HG03575 (cell line): ENCODE measurements at regions not wholly inside any gene's neighbourhood (a gene's known extent, or its start where the extent isn't known, plus 50 kb on each side); places are given as distances from the start of the nearest gene placed in this dataset.

Source experiments
- ATAC-seq: cut with Tn5 transposase; IDR thresholded peaks from one replicate; pipeline ENCODE4 v1.9.1; 2021; ENCODE audit not compliant: unreplicated experiment, insufficient number of reproducible peaks, low FRiP score; ENCODE audit errors: extremely low read depth

DNA sequence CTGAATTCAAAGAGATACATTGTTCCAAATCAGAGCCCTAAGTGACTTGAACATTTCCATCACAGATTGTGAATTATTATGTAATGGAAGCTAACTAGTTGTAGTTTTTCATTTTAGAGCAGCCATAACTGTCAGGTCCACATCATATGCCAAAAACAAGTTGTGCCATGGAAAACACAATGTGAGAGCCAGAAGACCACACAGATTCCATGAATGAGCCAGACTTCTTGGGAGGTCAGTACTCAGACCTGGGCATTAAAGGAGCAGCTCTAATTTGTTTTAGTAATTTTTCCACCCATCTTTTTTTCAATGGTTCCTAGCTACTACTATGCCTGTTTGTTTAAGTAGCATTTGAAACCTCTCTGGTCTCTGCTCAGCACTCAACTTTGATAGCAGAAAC is 279.4 kb downstream of the FAT3 start:
- no peak for ATAC-seq

DNA sequence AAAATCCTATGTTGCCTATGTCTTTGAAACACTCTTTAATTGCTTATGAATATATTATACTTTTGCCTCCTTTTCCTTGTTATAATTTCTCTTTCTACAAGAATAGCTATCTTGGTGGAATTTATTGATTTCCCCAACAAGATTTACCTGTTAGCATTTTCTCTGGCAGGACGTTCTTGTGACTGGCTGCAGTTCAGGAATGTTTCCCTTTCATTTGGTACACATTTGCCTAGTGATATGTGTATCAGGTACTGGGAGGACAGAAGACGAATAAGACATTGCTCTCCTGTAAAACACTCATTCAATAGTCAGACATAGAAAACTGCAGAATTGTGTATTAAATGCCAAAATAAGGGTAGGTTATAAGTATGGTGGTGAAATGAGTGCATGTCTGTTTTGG is 279.9 kb downstream of the FAT3 start:
- ATAC-seq, result no peak

DNA sequence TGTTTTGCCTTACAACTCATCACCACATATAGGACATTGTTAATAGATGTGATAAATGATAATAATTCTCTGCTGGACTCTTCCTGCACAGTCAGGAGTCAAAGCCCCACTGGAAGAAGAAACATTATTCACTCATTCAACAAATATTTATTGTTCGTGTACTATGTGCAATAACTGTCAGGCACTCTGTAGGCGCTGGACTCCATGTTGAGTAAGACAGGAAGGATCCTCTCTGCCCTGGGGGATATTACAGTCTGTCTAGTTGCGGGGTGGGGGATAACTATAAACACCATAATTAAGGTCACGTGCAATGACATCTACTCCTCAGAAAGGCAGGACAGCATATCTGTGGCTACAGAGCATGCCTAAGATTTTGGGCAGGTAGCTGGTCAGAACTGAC is 281.1 kb downstream of the FAT3 start:
- no peak for ATAC-seq

DNA sequence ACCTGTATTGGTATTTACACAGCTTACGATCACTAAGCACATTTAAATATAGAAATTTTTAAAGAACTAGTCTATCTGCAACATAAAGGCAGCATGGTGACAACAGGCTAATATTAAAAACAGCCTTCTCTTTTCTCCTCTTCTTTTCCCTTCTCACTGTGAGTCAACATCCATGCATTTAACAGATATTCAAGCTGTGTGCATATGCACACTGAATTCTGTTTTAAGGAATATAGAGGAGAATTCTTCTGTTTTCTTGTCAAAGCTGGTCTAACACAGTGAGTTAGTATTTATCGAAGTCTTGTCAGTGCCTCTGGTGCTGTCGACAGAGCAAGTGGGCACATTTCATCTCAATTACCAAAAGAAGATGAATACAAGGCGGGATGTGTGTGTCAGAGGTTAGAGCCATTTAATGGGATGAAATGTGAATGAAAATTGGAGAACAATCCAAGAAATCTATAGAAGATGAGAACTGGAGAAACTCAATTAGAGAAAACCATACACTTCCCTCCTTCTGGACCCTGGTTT is 282.3 kb downstream of the FAT3 start:
- ATAC-seq, result no peak

DNA sequence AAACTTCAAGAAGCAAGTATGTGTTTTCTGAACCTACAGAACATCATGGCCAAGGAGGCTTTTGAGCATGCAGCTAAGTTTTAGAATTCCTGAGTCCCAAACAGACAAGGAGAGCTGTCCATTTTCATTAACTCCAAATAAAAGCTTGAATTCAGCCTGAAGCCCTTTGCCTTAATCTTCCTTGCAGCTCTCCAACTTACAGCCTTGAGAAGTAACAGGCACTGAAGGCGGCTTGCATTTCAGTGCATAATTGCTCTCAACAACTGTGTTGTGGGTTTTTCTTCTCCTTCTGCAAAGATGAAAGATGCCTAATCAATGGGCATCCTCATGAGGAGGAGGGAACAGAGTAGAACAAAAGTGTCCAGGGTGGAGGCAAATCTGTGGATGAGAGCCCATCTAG is 286.0 kb downstream of the FAT3 start:
- no peak for ATAC-seq

DNA sequence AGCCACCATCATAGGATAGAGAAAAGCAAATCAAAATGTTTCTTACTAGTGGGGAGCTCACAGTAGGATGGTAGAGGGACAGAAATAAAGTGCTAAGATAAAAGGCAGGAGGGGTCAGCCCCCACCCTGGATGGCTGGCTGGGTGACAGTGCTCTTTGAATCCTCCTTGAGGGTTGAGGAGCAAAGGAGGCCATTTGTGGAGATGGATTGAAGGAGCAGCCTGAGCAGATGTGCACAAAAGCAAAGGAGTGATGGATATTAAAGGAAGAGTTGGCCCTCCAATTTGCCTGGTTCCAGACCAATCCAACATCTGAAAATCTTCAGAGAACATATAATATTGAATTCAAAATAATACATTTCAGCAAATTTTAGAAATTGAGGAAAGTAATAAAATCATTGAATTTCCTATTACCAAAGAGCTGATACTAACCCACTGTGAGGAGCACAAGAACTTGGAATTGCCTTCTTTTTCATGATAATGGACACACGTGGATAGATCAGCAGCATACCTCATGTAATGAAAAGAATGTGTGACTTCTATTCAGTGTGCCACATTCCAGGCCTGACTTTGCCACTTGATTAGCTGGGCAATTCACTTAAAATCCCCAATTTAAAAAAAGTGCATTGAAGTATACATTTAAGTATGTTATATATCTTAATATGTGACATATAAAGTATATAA is 287.0 kb downstream of the FAT3 start:
- no peak for ATAC-seq

DNA sequence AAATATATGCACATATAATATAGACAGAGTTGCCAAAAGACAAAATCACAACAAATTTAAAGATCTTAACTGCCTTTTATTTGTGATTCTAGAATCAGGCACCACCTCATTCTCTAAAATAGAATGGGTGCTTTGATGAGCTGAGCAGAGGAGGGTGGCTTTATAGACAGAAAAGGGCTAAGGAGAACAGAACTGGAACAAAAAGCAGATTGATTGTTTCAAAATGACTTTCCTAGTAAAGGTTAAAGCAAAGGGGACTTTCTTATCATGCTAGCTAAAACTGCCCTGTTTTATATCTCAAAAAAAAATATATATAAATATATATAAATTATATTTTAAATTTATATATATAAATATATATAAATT is 287.6 kb downstream of the FAT3 start:
- ATAC-seq, result no peak

DNA sequence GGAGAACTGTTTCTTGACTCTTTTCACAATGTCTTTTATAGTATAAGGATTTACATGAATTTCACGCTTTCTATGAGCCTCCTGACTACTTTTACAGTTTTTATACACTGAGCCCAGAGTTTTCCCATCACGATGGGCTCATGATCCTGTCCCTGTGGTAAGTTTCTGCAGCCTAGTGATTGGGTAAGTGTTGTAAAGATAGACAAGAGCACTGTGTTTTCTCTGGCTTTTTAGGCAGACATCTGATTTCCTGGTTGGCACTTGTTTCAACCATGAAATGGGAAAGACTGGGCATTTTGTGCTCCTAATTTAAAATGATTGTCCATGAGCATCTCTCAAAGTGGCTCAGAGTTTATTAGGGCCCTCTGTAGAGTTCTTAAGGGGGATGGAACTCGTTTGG is 299.0 kb downstream of the FAT3 start:
- ATAC-seq, result no peak

DNA sequence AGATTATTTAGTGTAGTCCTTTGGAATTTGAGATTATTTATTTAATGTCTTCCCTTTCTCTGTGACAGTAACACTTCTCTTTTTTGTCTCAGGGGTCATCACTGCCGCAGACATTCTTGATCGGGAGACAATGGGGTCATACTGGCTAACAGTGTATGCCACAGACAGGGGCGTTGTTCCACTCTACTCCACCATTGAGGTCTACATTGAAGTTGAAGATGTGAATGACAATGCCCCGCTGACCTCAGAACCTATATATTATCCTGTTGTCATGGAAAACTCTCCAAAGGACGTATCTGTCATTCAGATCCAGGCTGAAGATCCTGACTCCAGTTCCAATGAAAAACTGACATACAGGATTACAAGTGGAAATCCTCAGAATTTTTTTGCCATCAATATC is 299.9 kb downstream of the FAT3 start:
- ATAC-seq, result no peak

DNA sequence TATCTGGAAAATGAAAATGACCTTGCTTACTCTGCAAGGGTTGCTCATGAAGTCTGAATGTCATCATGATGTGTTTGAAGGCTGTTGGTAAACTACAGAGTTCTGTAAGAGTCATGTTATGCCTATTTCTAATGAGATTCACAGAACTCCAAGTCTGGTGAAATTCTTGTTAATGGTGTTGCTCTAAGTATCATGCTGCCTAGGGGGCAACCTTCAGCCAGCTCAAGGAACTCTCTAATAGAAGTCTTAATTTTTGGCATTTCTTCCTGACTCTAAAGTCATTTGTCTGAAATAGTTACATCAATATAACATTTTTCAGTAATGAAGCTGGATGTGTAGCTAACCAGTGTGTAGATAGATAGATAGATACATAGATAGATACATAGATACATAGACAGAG is 302.8 kb downstream of the FAT3 start:
- no peak for ATAC-seq

DNA sequence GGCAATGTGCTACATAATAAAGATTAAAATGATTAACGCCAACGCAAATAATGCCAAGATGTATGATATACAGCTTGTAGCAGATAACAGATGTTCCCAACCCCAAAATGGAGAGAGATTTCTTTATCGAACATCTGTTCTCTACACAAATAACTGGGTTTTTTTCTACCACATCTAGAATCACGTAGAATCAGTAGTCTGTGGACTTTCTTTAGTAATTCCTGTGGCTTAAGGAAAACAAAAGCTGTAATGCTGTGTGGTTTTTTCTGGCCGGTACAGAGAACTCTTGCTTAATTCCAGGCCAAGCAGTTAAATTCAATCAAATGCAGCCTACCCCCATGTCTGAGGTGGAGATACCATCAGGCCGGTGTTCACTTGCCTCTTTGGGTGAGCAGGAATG is 303.4 kb downstream of the FAT3 start:
- no peak for ATAC-seq

DNA sequence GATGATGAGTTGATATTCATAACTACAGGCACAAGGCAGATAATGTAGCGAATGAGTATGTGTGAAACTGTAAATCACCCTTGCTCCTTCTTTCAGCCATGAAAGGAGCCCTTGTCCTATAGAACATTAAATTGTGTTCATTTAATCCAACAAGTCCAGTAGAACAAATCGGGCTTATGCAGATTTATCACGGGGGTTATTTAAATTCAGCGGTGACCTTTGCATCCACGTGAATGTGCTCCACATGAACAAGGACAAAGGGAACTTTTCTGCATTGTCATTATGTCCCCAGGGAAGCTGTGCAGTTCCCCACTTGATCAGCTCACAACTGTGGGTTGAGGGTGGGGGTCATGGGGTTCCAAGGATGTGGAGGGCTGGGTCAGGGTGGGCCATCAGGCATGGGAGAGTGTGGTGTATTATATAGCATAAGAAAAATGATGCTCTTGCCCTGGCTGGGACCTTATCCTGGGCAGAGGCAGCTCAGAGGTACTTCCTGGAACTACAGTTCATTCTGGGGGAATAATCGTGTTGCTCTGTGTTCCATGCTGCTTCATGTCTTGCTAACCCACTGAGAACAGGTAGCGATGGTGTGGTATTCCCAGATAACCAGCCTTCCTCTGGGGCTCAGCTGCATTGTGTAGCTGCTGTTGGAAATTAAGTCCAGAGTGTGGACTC is 306.6 kb downstream of the FAT3 start:
- no peak for ATAC-seq

DNA sequence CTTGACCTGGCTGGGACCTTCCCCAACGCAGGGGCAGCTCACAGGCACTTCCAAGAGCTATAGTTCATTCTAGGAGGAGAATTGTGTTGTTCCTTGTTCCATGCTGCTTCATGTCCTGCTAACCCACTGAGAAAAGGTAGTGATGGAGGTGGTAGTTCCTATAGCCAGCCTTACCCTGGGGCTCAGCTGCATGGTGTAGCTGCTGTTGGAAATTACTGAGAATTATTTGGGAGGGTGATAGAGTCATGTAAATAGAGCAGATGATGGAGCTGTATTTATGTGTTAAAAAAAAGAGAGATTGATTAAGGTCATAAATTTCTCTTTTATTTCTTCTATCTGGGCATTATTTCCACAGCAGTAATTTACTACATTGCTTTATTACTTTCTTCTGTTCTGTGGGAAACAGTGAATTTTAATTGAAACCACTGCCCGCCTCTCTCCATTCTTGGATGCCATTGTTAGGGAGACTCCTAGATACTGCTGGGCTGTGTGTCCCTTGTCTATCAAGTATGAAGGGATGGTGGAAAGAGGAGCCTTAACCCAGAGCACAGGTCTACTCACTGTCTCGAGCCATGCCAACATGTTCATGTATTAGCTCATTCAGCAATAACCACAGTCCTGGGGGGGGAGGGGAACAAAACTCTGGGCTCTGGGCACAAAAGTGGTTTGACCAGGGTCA is 309.2 kb downstream of the FAT3 start:
- ATAC-seq, result no peak

DNA sequence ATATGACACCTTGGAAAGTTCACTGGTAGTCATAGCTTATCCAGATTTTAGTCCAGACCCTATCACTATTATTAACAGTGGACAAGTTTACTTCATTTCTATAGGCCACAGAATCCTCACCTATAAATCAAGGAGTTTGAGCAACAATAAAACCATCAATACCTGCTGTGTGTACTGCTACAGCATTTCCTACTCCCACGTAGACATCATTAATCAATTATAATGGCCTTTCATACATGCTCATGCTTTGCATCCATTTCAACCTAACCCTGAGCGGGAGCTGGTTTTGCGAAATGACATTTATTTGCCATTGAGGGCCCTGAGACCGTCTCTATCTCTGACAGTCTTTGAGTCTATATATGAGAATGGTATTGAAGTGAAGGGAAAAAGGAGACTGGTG is 312.3 kb downstream of the FAT3 start:
- ATAC-seq, result no peak

DNA sequence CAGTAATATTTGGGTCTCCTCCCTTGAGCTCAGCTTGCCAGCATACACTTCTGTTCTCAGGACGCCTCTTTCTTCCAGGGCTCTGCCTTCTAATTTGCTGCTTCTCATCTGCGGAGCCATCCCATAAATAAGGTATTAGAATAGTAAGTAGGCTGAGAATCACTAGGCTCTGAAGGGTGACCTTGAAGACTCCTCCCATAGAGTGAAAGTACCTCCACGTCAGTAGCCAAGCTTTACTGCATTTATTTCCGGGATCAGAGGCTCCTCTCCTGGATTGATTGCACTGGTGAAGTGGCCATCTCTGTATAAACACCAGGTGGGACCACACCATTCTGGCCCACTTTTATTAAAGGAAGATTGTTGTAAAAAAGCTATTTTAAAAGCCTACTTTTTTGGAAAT is 315.5 kb downstream of the FAT3 start:
- no peak for ATAC-seq

DNA sequence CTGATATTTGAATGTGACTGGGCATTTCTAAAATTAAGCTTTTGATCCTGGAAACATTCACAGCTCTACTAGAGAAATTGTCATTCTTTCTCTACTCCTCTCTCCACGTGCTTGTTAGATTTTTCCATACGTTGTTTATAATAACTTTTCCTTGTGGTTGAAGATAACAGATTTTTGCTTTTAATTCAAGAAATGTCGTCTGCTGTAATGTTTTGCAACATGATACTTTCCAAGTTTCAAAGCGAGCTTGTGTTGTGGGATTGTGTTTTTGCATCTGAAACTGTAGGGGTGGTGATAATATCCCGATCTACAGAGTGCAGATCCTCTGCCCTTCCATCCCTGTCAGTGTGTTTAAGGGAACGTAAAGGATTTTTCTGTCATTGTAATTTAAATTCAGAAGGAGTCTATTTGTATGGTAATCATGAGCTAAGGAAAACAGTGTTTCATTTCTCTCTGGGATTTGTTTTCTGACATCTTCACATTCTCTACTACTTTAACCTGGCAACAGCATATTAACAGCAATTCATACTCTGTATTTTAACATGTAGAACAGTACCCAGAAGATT is 321.4 kb downstream of the FAT3 start:
- ATAC-seq, result no peak

DNA sequence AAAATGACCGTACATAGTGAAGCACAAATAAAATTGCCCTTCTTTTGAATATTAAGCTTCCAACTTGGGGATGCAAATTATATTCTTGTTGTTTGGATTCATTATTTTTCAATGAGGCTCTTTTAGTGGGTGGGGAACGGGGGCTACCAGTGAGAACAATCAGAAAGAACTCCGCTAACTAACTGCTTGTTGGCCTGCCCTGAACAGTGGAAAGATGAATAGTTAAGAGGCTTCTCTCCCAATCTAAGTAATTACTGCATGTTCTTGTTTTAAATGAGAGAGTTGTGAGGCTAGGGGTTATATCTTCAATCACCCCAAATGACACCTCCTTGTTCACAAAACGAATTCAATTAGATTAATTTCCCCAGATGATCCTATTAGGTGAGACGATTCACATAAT is 322.0 kb downstream of the FAT3 start:
- ATAC-seq, result no peak

DNA sequence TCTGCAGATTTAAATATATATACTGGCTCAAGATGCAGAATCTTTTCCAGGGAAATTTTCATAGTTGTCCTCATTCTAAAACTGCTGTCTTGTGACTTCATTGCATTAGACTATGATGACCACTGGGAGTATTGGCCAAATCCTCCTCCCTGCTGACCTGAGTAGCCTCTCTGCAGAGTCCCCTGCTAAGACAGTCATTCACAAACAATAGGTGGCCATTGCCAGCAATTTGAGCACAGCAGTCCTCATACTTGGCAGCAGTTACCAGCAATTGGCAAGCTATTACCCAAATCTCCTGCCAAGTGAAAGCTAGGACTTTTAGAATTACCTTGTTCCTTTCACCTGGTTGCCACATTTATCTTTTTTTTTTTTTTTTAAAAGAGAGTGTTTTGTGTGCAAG is 325.8 kb downstream of the FAT3 start:
- ATAC-seq, result no peak

DNA sequence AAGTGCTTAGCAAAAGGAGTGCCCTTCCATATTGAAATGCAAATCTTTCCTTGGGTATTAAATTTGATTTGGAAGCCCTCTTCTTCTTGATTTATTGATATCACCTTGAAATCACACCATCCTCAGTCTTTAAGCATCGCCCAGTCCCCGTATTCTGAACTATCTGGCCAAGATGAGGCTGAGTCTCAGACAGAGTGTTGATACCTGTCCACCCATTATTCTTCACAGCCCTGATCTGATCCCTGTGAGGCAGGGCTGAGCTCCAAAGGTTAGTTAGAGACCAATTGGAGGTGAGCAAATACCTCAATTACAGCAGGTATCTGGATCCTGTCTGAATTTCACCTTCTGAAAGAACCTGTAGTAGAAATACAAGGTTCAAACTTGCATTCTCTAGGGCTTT is 326.3 kb downstream of the FAT3 start:
- ATAC-seq, result no peak

DNA sequence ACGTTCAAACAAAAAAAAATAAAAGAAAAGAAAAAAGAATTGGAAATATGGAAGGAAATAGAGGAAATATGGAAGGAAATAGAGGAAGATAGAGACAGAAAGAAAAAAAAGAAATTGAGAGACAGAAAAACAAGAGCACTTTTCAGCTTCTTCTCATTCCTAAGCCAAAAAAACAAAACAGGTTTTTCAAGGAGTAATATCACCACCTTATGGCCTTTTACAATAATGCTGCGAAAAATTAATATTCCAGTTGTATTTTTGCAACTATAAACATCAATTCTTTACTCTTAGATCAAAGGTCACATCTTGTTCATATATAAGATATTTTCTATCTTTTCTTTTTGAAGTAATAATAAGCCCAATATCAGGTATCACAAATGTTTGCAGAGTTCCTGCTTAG is 328.3 kb downstream of the FAT3 start:
- ATAC-seq, result no peak
